Tibial nerve (tissue), 4 donors: ENCODE measurements at regions not wholly inside any gene's neighbourhood (a gene's known extent, or its start where the extent isn't known, plus 50 kb on each side); places are given as distances from the start of the nearest gene placed in this dataset.
"Not testable (repeated sequence)": the region's sequence is repeated elsewhere in the genome, so short reads cannot be mapped to it uniquely, and the experiment has no call there.

Source experiments
- DNase-seq, 2 donors: peaks; one replicate each; pipeline ENCODE4 v3.0.0-alpha.2; 2019; ENCODE audit warnings: low spot score in 2 of 2
- H3K27ac ChIP-seq, 4 donors: fragments of 200-600 bp; sonication (generic) in 3 of 4; one replicate each; pipeline ENCODE4 v1.5.1; 2017 to 2019; ENCODE audit warnings: mild to moderate bottlenecking in 1 of 4
- H3K27me3 ChIP-seq, 2 donors: fragments of 200-600 bp; sonication (generic) in 1 of 2; one replicate each; pipeline versions ENCODE4 v1.5.1 to v1.6.0; 2017 to 2019
- H3K36me3 ChIP-seq, 3 donors: fragments of 200-600 bp; sonication (generic); one replicate each; pipeline ENCODE4 v1.5.1; 2018 to 2019
- H3K4me1 ChIP-seq, 4 donors: fragments of 200-600 bp; sonication (generic) in 3 of 4; one replicate each; pipeline ENCODE4 v1.5.1; 2017 to 2019
- H3K4me3 ChIP-seq, 4 donors: fragments of 200-600 bp; sonication (generic) in 3 of 4; one replicate each; pipeline ENCODE4 v1.5.1; 2017 to 2019; ENCODE audit warnings: mild to moderate bottlenecking in 1 of 4, moderate library complexity in 1 of 4
- H3K9me3 ChIP-seq, 4 donors: fragments of 200-600 bp; sonication (generic) in 3 of 4; one replicate each; pipeline ENCODE4 v1.5.1; 2017 to 2019
- CTCF ChIP-seq, 5 experiments: fragments of 200-600 bp in 3 of 5; fragments of 450-650 bp in 2 of 5; sonication (generic) in 3 of 5; IDR thresholded peaks; one replicate each; pipeline ENCODE4 v1.5.1; 2016 to 2019; ENCODE audit warnings: antibody characterized with exemption in 5 of 5, mild to moderate bottlenecking in 3 of 5, moderate library complexity in 2 of 5
- EP300 ChIP-seq, 2 donors: sonication (generic); formaldehyde crosslinking; IDR thresholded peaks; one replicate each; pipeline ENCODE4 v1.6.1; 2017; ENCODE audit warnings: antibody characterized with exemption in 2 of 2, mild to moderate bottlenecking in 1 of 2
- POLR2A ChIP-seq, 2 donors: fragments of 450-650 bp; IDR thresholded peaks; one replicate each; pipeline ENCODE4 v1.6.1; 2017; ENCODE audit warnings: antibody characterized with exemption in 2 of 2, mild to moderate bottlenecking in 2 of 2, moderate library complexity in 2 of 2
- WGBS, 2 donors: methylation state at CpG; one replicate each; pipeline ENCODE4 v1.1.5; 2018; 5-methylcytosine and 5-hydroxymethylcytosine counted together

- no peak for DNase-seq
- 73 to 78% methylated on average over 4 of the region's 4 CpGs for WGBS, 2 donors
These were observed 1000.4 kb downstream of the MAT2B start for GRCh38 chr5:164505791-164506190.

GRCh38 chr5:164518067-164518740 is 1012.8 kb downstream of the MAT2B start:
- H3K36me3 ChIP-seq: no peaks in the 10 kb centered on the region
- H3K9me3 ChIP-seq: no peaks in the 10 kb centered on the region
- no peak overlapping the region for H3K27ac ChIP-seq
- WGBS, 2 donors: 4 to 13% methylated on average over 1 of the region's 1 CpG
- H3K27me3 ChIP-seq: no peaks in the 10 kb centered on the region
- DNase-seq: no peak
- H3K4me3 ChIP-seq: no peak overlapping the region
- TF ChIP-seq EP300 (IDR thresholded peaks at IDR 0.05) (no peak), CTCF (IDR thresholded peaks at IDR 0.05) (no peak), POLR2A (IDR thresholded peaks at IDR 0.05) (no peak)
- H3K4me1 ChIP-seq: no peaks in the 10 kb centered on the region

More at GRCh38 chr5:164505791-164506190, 1000.4 kb downstream of the MAT2B start:
- Histone ChIP-seq H3K4me1 (no peaks in the 10 kb centered on the region), H3K27me3 (no peaks in the 10 kb centered on the region), H3K9me3 (no peaks in the 10 kb centered on the region), H3K36me3 (no peaks in the 10 kb centered on the region), H3K27ac (no peak overlapping the region), H3K4me3 (no peak overlapping the region)
- TF ChIP-seq EP300 (IDR thresholded peaks at IDR 0.05) (no peak), CTCF (IDR thresholded peaks at IDR 0.05) (no peak), POLR2A (IDR thresholded peaks at IDR 0.05) (no peak)

- no peak for DNase-seq
- H3K4me3 ChIP-seq: no peak overlapping the region
- H3K27ac ChIP-seq: no peak overlapping the region
- 79 to 80% methylated on average over 4 of the region's 4 CpGs for WGBS, 2 donors
- H3K4me1 ChIP-seq: no peaks in the 10 kb centered on the region
- H3K27me3 ChIP-seq: no peaks in the 10 kb centered on the region
- H3K36me3 ChIP-seq: no peaks in the 10 kb centered on the region
- TF ChIP-seq EP300 (IDR thresholded peaks at IDR 0.05): no peak
- no peaks in the 10 kb centered on the region for H3K9me3 ChIP-seq
These were observed 1013.3 kb downstream of the MAT2B start for GRCh38 chr5:164518741-164519080.

- Histone ChIP-seq H3K4me1 (no peaks in the 10 kb centered on the region), H3K27me3 (no peaks in the 10 kb centered on the region), H3K9me3 (no peaks in the 10 kb centered on the region), H3K27ac (no peak overlapping the region), H3K36me3 (no peaks in the 10 kb centered on the region), H3K4me3 (no peak overlapping the region)
- TF ChIP-seq EP300 (IDR thresholded peaks at IDR 0.05): no peak
- no peak for TF ChIP-seq POLR2A (IDR thresholded peaks at IDR 0.05)
- no peak for TF ChIP-seq CTCF (IDR thresholded peaks at IDR 0.05)
- DNase-seq: no peak
- 46 to 63% methylated on average over 4 of the region's 4 CpGs for WGBS, 2 donors
These were observed 1026.9 kb downstream of the MAT2B start for GRCh38 chr5:164532235-164532900.

- H3K27ac ChIP-seq, H3K9me3 ChIP-seq, H3K4me3 ChIP-seq, DNase-seq, H3K27me3 ChIP-seq, H3K4me1 ChIP-seq, H3K36me3 ChIP-seq: not testable (repeated sequence)
- 91 to 92% methylated on average over 7 of the region's 7 CpGs for WGBS, 2 donors
These were observed 1028.0 kb downstream of the MAT2B start for GRCh38 chr5:164533426-164533825.

- H3K9me3 ChIP-seq: peaks cover 0 to 4% (median 0%) of the 10 kb centered on the region in 4 donors
- TF ChIP-seq EP300 (IDR thresholded peaks at IDR 0.05): no peak
- TF ChIP-seq CTCF (IDR thresholded peaks at IDR 0.05): no peak
- no peaks in the 10 kb centered on the region for H3K4me1 ChIP-seq
- H3K4me3 ChIP-seq: no peak overlapping the region
- H3K36me3 ChIP-seq: no peaks in the 10 kb centered on the region
- H3K27ac ChIP-seq: no peak overlapping the region
- DNase-seq: no peak
- no peaks in the 10 kb centered on the region for H3K27me3 ChIP-seq
- 63 to 72% methylated on average over 2 of the region's 2 CpGs for WGBS, 2 donors
These were observed 1034.8 kb downstream of the MAT2B start for GRCh38 chr5:164540174-164540573.
